Fibroblast of lung (primary cell): ENCODE measurements at regions not wholly inside any gene's neighbourhood (a gene's known extent, or its start where the extent isn't known, plus 50 kb on each side); places are given as distances from the start of the nearest gene placed in this dataset.

ENCODE experiments used
- DNase-seq, 2 donors: peaks; one replicate each; pipeline versions ENCODE4 v3.0.0 to v3.0.0-alpha.2; 2010; ENCODE audit warnings: low read depth in 2 of 2
- H2AFZ ChIP-seq: 2 replicates; pipeline ENCODE4 v1.5.1; 2012; ENCODE audit warnings: low read length, control low read depth, inconsistent platforms
- H3K27ac ChIP-seq: 2 replicates; pipeline ENCODE4 v1.5.1; 2011; ENCODE audit warnings: low read length, control low read depth; ENCODE audit not compliant: insufficient read depth
- H3K27me3 ChIP-seq: 2 replicates; pipeline ENCODE4 v1.5.1; 2011; ENCODE audit warnings: mild to moderate bottlenecking, low read length; ENCODE audit not compliant: control insufficient read depth, insufficient read depth
- H3K36me3 ChIP-seq: 2 replicates; pipeline ENCODE4 v1.5.1; 2011; ENCODE audit warnings: low read length; ENCODE audit not compliant: control insufficient read depth, insufficient read depth
- H3K4me1 ChIP-seq: 2 replicates; pipeline ENCODE4 v1.5.1; 2011; ENCODE audit warnings: low read length; ENCODE audit not compliant: control insufficient read depth, insufficient read depth; ENCODE audit errors: extremely low read depth
- H3K4me2 ChIP-seq: 2 replicates; pipeline ENCODE4 v1.5.1; 2011; ENCODE audit warnings: low read length, control low read depth; ENCODE audit not compliant: insufficient read depth; ENCODE audit errors: extremely low read depth
- H3K4me3 ChIP-seq, 4 experiments: fragments of 200-600 bp in 1 of 4; sonication (generic) in 1 of 4; replicated peaks in 1 of 4; 2 replicates each; pipeline ENCODE4 v1.5.1; 2011 to 2016; ENCODE audit warnings: low read length in 4 of 4, low read depth in 3 of 4, mild to moderate bottlenecking in 3 of 4, control low read depth in 2 of 4, inconsistent platforms in 1 of 4, mixed read lengths in 1 of 4; ENCODE audit not compliant: insufficient read depth in 1 of 4; ENCODE audit errors: control extremely low read depth in 1 of 4
- H3K79me2 ChIP-seq: 2 replicates; pipeline ENCODE4 v1.5.1; 2012; ENCODE audit warnings: mild to moderate bottlenecking, low read length, inconsistent platforms; ENCODE audit not compliant: control insufficient read depth, insufficient read depth
- H3K9ac ChIP-seq: 2 replicates; pipeline ENCODE4 v1.5.1; 2011; ENCODE audit warnings: mild to moderate bottlenecking, low read length, control low read depth; ENCODE audit not compliant: insufficient read depth
- H3K9me3 ChIP-seq: 2 replicates; pipeline ENCODE4 v1.5.1; 2012; ENCODE audit warnings: low read depth, low read length; ENCODE audit not compliant: control insufficient read depth, insufficient read depth
- H4K20me1 ChIP-seq: 2 replicates; pipeline ENCODE4 v1.5.1; 2011; ENCODE audit warnings: low read length; ENCODE audit not compliant: control insufficient read depth, insufficient read depth; ENCODE audit errors: extremely low read depth
- EZH2 ChIP-seq: IDR thresholded peaks from 2 replicates; pipeline ENCODE4 v1.5.1; 2012; ENCODE audit warnings: low read length, control low read depth, mild to moderate bottlenecking; ENCODE audit errors: missing control alignments
- TF ChIP-seq, protein P1 (sequence below), 2 donors: IDR thresholded peaks in 1 of 2; conservative IDR thresholded peaks in 1 of 2; 1 replicate in 1 of 2; 2 replicates in 1 of 2; pipeline ENCODE4 v1.5.1; 2011 to 2012; ENCODE audit warnings: low read length in 2 of 2, control low read depth in 1 of 2, inconsistent platforms in 1 of 2, low read depth in 1 of 2, mild to moderate bottlenecking in 1 of 2

DNA sequence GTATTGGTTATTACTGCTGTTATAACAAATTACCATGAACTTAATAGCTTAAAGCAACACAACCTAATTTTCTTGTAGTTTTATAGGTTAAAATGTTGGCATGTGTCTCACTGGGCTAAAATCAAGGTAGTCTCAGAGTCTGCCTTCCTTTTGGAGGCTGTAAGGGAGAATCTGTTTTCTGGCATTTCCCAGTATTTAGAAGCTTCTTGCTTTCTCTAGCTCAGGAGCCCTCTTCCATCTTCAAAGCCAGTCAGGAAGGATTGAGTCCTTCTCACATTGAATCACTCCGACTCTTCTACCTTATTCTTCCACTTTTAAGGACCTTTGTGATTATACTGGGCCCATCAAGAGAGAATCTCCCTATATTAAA, 156.2 kb downstream of the MBL2 start:
- Histone ChIP-seq H3K9ac (no peak overlapping the region), H3K27ac (no peak overlapping the region), H3K36me3 (no peaks in the 10 kb centered on the region), H3K4me1 (peaks cover 4% of the 10 kb centered on the region), H3K4me3 (no peak overlapping the region), H3K27me3 (no peaks in the 10 kb centered on the region), H3K4me2 (no peak overlapping the region), H3K9me3 (no peaks in the 10 kb centered on the region), H2AFZ (peak overlapping the region; percentile 55), H3K79me2 (no peaks in the 10 kb centered on the region), H4K20me1 (no peaks in the 10 kb centered on the region)
- TF ChIP-seq, protein P1, sequence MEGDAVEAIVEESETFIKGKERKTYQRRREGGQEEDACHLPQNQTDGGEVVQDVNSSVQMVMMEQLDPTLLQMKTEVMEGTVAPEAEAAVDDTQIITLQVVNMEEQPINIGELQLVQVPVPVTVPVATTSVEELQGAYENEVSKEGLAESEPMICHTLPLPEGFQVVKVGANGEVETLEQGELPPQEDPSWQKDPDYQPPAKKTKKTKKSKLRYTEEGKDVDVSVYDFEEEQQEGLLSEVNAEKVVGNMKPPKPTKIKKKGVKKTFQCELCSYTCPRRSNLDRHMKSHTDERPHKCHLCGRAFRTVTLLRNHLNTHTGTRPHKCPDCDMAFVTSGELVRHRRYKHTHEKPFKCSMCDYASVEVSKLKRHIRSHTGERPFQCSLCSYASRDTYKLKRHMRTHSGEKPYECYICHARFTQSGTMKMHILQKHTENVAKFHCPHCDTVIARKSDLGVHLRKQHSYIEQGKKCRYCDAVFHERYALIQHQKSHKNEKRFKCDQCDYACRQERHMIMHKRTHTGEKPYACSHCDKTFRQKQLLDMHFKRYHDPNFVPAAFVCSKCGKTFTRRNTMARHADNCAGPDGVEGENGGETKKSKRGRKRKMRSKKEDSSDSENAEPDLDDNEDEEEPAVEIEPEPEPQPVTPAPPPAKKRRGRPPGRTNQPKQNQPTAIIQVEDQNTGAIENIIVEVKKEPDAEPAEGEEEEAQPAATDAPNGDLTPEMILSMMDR (conservative IDR thresholded peaks at IDR 0.05 in 1 of 2, IDR thresholded peaks at IDR 0.05 in 1 of 2; ENCODE audit: low read depth in 1 of 2, low read length in 2 of 2), result no peak
- DNase-seq, result no peak

DNA sequence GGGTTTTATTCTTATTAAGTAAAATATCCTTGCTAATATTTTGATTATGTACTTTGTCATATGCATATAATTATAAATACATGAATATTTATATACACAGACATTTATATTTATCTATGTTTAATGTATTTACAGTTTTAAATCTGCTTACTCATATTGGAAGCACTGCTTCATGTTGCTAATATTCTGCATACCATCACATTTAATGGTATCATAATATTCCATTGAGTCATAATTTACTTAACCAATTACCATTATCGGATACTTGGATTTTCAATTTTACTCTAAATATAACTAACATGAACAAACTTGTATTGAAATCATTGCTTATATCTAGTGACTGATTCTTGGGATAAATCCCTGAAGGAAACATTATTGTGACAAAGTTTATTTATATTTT, 155.2 kb downstream of the MBL2 start:
- TF ChIP-seq, protein P1 (conservative IDR thresholded peaks at IDR 0.05 in 1 of 2, IDR thresholded peaks at IDR 0.05 in 1 of 2; ENCODE audit: low read depth in 1 of 2, low read length in 2 of 2), result no peak
- TF ChIP-seq EZH2, result no peak
- DNase-seq, result peak in 1 of 2 donors; percentile 19
- no peak overlapping the region for H3K4me3 ChIP-seq
- H3K9me3 ChIP-seq, result no peaks in the 10 kb centered on the region
- H3K79me2 ChIP-seq, result no peaks in the 10 kb centered on the region
- no peaks in the 10 kb centered on the region for H4K20me1 ChIP-seq
- H3K27me3 ChIP-seq, result no peaks in the 10 kb centered on the region
- H3K4me1 ChIP-seq, result peaks cover 4% of the 10 kb centered on the region
- no peak overlapping the region for H3K9ac ChIP-seq
- no peak overlapping the region for H3K4me2 ChIP-seq
- H2AFZ ChIP-seq, result no peak overlapping the region
- H3K36me3 ChIP-seq, result no peaks in the 10 kb centered on the region
- H3K27ac ChIP-seq, result no peak overlapping the region

DNA sequence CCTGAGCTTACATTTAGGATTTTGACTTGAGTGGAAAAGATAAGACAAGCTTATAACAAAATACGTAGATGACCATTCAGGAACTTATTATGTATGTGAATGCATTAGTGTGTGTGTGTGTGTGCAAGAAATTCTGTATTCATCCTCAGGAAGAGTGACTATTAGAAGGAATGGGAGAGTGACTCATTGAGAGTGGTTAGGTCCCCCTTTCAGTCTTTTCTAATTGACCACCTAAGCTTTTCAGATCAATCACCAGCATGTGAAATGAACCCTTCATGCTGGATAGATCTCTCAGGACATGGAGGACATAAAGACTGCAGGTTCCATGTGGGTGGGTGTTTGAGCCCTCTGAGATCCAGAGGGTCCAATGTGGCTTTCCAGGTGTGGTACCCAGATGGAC, 153.5 kb downstream of the MBL2 start:
- Histone ChIP-seq H3K4me3 (no peak overlapping the region), H4K20me1 (no peaks in the 10 kb centered on the region), H2AFZ (no peak overlapping the region), H3K4me2 (no peak overlapping the region), H3K9ac (no peak overlapping the region), H3K27ac (no peak overlapping the region), H3K36me3 (no peaks in the 10 kb centered on the region), H3K9me3 (no peaks in the 10 kb centered on the region), H3K79me2 (no peaks in the 10 kb centered on the region), H3K4me1 (peaks cover 4% of the 10 kb centered on the region), H3K27me3 (no peaks in the 10 kb centered on the region)
- TF ChIP-seq, protein P1 (conservative IDR thresholded peaks at IDR 0.05 in 1 of 2, IDR thresholded peaks at IDR 0.05 in 1 of 2; ENCODE audit: low read depth in 1 of 2, low read length in 2 of 2), result no peak
- no peak for TF ChIP-seq EZH2
- DNase-seq, result no peak
